ENCODE measurements at regions not wholly inside any gene's neighbourhood (a gene's known extent, or its start where the extent isn't known, plus 50 kb on each side); places are given as distances from the start of the nearest gene placed in this dataset.

GRCh38 chr22:36083056-36083455, 54.4 kb upstream of the RBFOX2 start:
- TF ChIP-seq CTCF (IDR thresholded peaks at IDR 0.05) (no peak), POLR2A (IDR thresholded peaks at IDR 0.05) (no peak)
